ENCODE measurements at regions not wholly inside any gene's neighbourhood (a gene's known extent, or its start where the extent isn't known, plus 50 kb on each side); places are given as distances from the start of the nearest gene placed in this dataset.

DNA sequence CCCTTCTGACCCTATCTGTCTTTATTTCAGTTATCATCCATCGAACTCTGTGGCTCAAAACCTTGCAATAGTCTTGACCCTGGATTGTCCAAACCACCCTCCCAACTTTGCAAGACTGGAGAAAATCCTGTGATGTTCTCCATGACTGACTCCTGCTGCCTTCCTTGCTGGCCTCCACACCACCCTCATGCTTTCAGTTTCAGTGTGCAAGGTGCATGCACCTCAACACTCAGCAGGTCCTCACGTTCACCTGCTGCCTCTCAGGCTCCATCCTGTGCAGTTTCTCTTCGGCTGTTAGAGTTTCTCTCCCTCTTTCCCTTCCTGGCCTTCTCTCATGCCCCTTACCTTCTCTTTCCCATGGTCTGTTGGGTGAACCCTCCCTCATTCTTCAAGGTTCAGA lies 59.4 kb upstream of the ASIC2 start:
- no peak for DNase-seq

DNA sequence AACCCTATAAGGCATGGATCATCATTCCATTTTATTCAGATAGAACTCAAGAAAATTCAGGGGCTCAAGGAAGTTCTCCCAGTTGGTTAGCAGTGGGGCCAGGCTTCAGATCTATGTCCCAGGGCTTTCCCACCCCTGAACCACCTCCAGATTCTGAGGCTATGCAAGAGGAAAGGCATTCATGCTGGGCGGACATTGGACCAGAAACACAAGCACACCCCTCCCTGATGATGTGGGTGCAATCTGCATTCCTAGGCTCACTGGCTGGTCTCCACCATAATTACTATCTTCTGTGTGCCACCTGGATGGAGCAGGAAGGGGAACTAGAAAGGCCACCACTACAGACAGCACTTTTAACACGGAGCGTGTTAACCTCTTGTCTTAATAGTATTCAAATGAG lies 63.2 kb upstream of the ASIC2 start:
- no peak for DNase-seq

DNA sequence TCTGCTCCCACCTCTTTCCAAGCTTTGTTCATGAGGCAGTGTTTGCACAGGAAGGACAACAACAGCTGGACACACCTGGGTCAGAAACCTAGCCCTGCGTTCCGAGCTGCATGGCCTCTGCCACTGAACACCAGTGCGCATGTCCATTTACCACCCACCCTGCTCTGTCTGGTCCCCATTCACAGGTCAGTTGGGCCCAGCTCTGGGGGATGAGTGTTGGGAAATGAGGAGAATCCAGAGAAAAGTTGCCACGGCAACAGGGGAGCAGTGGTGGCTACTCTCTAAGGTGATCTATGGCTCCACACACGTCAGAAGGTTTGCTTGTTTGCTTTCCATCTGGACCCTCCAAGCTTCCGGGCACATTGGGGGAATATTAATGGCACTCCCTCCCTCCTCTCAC lies 70.4 kb upstream of the ASIC2 start:
- no peak for DNase-seq

DNA sequence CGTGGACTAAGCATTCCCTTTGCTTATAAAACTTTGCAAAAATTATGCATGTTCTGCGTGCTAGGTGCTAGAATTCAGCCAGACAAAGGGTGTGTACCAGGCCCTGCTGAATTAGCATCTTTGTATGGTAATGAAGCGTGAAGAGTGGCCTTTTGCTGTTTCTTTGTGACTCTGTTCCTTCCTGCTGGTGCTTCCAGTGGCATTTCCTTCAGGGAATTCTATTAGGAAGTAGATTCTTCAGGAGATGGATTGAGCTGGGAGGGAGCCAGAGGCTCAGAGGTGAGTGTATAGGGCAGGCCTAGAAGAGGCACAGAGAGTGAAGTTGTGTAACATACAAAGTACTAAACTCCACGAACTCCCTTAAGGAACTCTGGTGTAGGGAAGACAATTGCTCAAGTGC lies 73.9 kb upstream of the ASIC2 start:
- DNase-seq, result no peak

DNA sequence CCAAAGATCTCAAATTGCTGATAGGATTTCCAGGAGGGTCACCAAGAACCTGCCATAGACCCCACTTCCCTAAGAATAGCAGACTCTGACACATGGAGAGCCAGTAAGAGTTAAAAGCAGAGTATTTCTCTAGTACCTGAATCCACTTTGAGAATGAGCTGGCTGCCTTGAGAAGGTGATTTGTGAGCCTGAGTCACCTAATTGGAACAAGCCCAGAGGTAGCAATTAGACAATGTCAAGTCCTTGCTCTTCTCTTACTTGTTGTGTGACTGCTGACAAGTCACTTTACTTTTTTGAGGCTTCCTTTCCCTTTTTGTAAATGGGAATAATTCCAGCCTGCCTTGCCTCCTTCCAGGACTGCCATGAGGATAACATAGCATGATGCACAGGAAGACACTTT lies 76.1 kb upstream of the ASIC2 start:
- DNase-seq, result no peak

DNA sequence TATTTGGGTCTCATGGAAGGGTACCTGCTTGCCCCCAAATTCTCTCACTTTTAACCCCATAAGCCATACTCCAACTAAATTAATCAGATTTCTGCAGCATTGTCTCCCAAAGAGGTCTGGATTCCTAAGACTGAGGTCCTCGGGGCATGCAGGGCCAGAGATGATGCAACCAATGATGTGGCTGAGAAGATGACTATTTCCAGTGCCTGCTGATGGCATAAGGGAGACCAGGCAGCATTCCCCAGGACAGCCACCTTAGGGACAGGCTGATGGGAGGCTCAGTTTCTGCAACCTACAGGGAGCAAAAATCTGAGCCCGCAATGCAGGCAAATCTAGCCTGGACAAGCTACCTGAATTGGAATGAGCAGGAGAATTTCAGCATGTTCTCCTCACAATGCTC lies 76.8 kb upstream of the ASIC2 start:
- no peak for DNase-seq

DNA sequence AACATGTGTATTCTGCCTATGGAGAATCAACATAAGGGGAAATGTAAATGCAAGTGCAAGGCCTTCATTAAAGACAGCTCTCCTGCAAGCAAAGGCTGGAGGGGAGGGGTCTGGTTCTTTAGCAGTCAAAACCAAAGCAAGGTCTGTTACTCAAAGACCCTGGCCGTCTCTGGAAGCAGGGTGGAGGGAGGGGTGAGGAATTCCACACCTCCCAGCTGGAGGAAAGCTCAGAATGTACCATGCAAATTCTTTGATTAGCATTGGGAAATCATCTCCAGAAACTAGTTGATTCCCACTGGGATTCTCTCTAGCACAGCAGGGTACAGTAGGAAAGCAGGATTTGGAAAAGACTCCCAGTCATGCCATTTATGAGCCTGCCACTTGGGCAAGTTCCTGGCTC lies 77.3 kb upstream of the ASIC2 start:
- no peak for DNase-seq

DNA sequence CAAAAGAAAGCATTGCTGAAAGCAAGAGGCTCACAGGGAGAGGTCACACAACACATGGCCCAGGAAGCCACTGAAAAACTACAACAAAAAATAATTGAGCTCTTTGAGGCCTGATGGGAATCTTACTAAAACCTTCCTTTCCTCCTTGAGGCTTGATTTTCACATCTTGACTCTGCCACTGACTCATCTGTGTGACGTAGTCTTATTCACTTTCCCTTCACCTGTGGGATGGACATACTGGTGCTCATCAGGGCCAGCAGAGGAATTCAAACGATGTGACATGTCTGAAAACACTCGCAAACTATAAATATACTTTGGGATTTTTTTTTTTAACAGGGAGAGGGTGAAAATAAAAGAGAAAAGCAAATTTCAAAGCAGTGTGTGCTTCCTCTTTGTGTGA lies 78.3 kb upstream of the ASIC2 start:
- DNase-seq, result no peak

DNA sequence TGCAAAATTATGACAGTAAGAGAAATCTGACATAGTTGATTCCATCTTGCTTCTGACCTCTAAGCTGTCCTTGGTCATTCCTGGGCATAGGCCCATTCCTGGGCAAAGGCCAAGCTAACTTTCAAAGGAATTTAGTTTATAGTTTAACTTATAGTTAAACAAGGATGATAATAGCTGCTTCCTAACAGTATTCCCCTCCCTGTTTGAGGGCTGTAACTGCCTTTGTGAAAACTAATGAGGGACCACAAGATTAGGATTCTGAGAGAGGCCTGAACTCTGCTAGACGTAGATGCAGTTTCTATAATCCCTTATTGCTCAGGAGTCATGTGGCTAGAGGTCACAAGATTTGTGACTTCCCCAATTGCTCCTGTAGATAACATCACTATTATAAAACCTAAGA lies 80.2 kb upstream of the ASIC2 start:
- no peak for DNase-seq

DNA sequence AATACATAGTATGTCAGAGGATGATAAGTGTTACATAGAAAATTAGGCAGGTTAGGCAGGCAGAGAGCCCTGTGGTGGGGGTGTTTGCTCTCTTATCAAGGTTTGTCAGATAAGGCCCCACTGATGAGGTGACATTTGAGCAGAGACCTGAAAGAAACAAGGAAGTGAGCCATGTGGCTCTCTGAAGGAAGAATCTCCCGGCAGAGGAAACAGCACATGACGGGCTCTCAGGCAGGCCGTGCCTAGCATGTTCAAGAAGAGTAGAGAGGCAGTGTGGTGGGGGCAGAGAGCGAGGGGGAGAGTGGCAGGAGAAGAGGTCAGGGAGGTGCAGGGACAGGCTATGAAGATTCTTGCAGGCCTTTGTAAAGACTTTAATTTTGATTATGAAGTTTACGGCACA lies 82.0 kb upstream of the ASIC2 start:
- no peak for DNase-seq

DNA sequence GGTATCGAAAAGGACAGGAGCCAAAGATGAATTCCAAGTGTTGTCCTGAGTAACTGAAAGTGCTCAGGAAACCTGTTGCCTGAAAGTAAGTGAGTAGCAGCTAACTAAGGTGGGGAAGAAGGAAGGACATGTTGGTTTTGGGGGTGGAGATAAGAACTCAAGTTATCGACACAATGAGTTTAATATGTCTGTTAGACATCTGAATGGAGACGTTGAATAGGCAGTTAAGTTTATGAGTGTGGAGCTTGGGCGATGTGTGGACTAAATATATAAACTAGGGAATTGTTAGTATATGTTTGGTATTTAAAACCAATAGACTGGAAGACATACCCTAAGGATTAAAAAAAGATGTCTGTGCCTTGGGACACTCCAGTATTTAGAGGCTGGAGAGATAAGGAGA lies 82.7 kb upstream of the ASIC2 start:
- no peak for DNase-seq

DNA sequence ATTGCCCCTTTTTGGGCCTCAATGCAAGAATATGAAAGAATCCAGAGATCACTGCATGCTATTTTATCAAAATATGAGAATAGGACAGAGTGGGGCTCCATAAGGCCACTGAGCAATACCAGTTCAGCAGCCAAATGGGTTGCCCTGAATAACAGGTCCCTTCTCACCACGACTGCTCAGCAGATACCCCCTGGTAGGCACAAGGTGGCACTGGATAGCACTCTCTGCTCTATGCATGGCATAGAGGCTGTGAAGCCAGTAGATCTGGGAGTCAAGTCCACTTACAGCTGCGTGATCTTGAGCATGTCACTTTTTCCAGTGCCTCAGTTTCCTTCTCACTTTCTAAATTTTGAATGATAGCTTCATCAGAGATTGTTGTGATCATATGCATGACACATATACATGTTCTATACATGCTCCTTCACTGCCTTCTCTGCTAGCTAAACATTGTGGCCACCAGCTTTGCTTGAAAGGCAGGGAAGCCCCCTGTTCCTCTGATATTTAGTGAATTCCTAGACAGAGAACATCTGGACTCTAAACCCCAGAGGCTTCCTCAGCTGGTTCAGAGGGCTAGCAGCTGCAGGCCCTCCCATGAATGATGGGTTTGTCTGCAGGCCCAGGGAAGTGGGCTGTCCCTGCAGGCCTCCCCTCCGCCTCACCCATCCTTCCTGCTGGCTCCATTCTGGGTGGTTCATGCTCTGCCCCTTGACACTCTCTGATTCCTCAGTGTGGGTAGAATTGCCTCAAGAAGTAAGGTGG lies 84.9 kb upstream of the ASIC2 start:
- DNase-seq, result no peak

DNA sequence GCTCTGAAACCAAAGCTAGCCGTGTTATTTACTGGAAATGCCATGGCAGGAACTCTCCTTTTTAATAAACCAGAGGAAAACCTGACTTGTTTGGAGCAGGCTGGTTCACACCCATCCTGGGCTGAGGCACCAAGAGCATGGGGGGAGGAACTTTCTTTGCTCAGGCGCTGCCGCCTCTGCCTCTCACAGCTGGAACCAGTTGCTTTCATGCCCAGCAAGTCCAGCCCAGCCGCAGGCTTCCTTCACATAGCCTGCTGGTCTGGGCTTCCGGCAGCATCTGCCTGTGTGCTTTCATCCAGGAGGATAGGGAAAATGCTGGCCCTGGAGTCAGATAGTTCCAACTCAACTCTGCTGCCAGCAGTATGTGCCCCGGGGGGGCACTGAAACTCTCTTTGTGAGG lies 88.1 kb upstream of the ASIC2 start:
- no peak for DNase-seq

DNA sequence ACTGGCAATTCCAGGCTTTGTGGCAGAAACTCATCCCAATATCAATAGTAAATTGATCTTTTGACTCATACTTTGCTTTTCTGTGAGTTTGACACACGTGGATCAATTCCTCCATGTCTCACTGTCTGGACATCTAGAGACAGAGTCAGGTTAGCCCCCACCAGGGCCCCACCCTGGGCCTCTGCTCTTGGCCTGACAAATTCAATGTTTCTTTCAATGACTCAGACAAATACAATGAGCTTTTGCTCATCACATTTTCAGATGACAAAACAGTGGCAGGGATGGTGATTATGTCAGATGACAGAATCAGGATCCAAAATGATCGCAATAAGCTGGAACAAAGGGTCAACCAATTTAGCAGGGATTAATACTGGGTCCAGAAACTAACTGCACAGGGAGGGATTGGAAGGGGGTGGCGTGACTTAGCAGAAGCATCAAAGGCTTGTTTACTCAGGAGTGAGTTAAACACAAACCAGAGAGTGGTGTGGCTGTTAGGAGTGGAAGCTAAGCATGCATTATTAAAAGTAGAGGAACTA lies 90.5 kb upstream of the ASIC2 start:
- no peak for DNase-seq

DNA sequence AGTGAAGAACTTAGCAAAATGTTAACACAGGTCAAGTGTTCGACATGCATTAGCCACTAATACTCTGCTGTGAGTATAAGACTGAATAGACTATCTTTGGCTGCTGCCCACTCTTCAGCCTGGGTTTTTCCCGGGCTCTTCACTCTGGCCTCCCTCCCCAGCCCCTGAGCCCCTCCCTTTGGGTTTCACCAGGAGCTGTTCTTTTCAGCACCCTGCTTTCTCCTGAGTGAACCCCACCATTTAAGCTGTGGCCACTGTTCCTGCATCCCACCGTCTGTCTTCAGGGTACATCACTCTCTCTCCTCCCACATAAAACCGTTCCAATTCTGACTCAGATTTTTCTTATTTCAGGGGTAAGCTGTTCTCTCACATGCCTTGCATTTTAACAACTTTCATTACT lies 92.0 kb upstream of the ASIC2 start:
- DNase-seq, result no peak

DNA sequence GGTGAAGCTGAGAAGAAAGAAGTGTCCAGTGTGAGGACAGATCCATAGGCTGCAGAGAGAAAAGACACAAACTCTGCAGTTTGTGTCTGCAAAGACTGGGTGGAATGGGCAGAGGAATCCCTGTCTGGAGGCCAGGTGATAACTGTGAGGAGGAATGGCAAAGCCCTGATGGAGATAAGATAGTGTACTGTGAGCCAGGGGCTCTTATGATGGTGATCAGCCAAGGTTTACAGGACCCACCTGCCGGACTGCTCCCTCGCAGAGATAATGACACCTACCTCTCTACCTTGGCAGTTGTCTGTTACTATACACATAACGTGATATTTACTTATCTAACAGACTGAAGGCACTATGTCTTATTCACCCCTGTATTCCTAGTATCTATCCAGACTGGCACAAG lies 92.6 kb upstream of the ASIC2 start:
- no peak for DNase-seq

DNA sequence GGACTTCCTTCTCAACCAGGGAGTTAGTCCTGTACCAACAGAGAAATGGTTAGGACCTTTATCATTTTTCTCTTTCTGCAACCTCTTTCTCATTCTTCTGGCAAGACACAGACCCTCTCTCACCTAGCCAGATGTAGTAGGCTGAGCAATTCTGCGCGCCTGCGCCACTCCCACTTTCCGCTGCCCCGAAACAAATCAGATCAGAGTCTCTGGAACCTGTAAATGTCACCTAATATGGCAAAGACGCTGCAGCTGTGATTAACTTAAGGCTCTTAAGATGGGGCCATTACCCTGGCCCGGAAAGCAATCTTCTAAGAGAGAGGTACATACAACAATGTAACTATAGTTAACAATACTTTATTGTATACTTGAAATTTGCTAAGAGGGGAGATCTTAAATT lies 94.3 kb upstream of the ASIC2 start:
- no peak for DNase-seq

DNA sequence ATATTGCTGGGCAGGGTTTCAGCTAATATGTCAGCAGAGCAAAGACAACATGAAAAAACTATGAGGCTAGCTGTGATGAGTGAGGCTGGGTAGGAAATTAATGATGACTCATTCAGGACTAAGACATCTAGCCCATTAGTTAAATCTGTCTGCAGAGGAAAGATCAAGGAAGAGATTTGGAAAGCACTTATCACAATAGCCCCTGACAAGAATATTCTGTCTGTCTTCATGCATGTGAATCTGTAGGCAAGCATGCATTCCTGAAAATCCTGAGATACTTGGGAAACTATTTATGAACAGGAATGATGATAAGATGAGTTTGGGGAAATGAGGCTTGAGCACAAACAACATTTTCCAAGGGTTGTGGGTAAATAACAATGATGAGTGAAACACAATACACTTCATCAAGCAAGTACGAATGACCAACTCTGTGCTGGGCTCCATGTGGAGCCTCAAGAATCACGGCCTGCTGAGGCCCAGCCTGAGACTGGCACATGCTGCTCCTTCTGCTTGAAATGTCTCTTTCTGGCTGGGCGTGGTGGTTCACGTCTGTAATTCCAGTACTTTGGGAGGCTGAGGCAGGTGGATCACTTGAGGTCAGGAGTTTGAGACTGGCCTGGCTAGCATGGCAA lies 96.5 kb upstream of the ASIC2 start:
- no peak for DNase-seq

DNA sequence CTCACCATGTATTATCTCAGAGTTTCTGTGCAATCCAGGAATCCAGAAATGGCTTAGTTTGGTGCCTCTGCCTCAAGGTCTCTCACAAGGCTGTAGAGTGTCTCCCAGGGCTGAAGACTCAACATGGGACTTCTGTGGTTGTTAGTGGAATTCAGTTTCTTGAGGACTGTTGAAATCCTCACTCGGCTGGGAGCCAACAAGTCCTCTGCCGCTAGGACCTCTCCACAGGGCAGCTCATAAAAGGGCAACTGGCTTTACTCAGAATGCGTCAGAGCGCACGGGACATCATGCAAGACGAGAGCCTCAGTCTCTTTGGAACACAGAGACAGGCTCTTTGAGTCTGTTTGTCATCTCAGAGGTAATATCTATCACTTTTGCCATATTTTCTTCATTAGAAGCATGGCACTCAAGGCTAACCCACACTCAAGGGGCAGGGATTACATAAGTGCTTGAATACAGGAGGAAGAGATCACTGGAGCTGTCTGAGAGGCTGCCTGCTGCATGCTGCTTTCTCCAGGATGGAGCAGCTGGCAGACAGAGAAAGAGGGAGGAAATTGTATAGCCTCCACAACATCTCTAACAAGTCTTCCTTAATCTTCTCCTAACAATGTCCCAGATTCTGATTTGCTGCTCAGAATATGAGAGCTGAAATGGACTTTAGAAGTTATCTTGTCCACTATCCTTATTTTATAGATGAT lies 97.5 kb upstream of the ASIC2 start:
- DNase-seq, result peak; percentile 19

DNA sequence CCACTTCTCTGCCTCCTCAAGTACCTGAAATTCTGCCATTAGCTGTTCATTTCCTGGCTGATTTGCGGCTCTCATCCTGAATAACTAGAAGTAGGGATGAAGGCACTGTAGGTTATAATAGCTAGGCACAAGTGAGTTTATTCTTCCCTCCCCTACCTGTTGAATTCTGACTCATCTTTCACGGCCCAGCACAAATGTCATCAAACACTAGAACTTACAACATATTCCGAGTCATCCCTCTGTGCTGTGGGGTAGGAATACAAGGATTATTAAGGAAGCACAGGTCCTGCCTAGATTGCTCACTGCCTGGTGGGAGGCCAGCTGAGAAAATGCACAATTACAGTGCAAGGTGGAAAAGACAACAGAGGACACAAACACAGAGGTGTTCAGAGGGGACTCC lies 103.7 kb upstream of the ASIC2 start:
- DNase-seq, result no peak

DNA sequence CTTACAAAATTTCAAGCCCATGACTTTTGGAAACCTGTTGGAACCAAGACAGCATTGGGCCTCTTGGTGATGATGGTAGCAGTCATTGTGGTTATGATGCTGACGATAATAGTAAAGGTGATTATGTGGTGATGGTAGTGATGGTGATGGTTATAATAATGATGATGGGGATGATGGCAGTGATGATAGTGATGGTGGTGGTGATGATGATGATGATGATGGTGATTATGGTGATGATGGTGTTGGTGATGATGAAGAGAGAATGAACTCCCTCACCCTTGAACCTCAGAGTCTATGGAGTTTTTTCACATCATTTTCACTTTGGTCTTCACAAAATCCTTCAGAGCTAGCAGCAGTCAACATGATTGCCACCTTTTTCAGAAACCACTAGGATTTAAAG lies 105.3 kb upstream of the ASIC2 start:
- no peak for DNase-seq

DNA sequence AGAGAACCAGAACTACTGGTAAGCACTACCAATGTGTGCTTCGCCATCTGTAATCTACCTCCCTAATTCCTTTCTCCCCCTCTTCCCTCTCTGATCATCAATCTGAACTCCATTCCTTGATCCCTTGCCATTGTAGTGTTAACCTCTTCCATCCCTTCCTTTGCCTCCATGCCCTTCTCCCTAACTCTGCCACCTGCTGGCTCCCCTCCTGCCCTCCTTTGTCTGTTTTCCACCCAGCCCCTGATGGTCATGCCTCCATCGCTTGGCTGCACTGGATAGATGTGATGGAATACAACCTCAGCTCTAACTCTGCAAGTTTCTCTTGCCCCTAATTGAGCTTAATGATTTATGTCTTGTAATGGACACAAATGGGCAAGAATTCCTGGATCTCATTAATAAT lies 108.2 kb upstream of the ASIC2 start:
- DNase-seq, result no peak

DNA sequence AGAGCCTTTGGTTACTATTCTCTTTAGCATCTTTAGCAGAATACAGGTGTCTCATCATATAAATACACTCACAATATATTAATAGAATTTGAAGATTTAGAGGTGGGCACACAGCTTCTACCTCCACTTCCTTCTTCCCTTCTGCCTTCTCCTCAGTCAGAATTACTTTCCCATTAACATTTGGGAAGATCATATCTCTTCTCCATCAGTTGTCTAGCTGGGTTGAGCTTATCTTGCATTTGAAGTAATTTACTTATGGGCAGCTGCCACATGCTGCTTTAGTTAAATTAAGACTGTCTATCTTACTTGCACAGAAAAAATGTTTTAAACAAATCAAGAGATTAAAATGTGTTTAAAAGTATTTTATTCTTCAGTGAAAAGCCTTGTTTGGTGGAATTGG lies 110.1 kb upstream of the ASIC2 start:
- DNase-seq, result no peak

All from EL (cell line).